Testis (tissue), 2 donors: ENCODE measurements at regions not wholly inside any gene's neighbourhood (a gene's known extent, or its start where the extent isn't known, plus 50 kb on each side); places are given as distances from the start of the nearest gene placed in this dataset.
"Not testable (repeated sequence)": the region's sequence is repeated elsewhere in the genome, so short reads cannot be mapped to it uniquely, and the experiment has no call there.

Source experiments
- DNase-seq: peaks from one replicate; pipeline ENCODE4 v3.0.0-alpha.2; 2019
- H3K27ac ChIP-seq, 2 donors: fragments of 200-600 bp; sonication (generic); one replicate each; pipeline ENCODE4 v1.5.1; 2019
- H3K27me3 ChIP-seq: fragments of 200-600 bp; sonication (generic); one replicate; pipeline ENCODE4 v1.5.1; 2019
- H3K36me3 ChIP-seq: fragments of 200-600 bp; sonication (generic); one replicate; pipeline ENCODE4 v1.5.1; 2017; ENCODE audit warnings: low read depth; ENCODE audit errors: missing control alignments
- H3K4me1 ChIP-seq: fragments of 200-600 bp; sonication (generic); one replicate; pipeline ENCODE4 v1.5.1; 2019
- H3K4me3 ChIP-seq, 2 donors: fragments of 200-600 bp; sonication (generic); one replicate each; pipeline ENCODE4 v1.5.1; 2017 to 2019
- H3K9me3 ChIP-seq: fragments of 200-600 bp; sonication (generic); one replicate; pipeline ENCODE4 v1.5.1; 2017
- POLR2A ChIP-seq: fragments of 450-650 bp; IDR thresholded peaks from one replicate; pipeline ENCODE4 v1.6.1; 2017; ENCODE audit warnings: antibody characterized with exemption, mild to moderate bottlenecking, moderate library complexity
- WGBS, 2 donors: methylation state at CpG; one replicate each; pipeline ENCODE4 v1.1.5; 2018; 5-methylcytosine and 5-hydroxymethylcytosine counted together
- intact Hi-C: fragments of 100-400 bp; cut with DNase I; formaldehyde crosslinking; loops from one replicate; pipeline ENCODE4 v1.15.1; 2023; ENCODE audit warnings: low total_unique reads
- TF ChIP-seq, protein P1 (sequence below), 3 experiments: fragments of 450-650 bp in 2 of 3; fragments of 200-600 bp in 1 of 3; sonication (generic) in 1 of 3; IDR thresholded peaks; one replicate each; pipeline ENCODE4 v1.5.1; 2016 to 2019; ENCODE audit warnings: antibody characterized with exemption in 3 of 3, mild to moderate bottlenecking in 2 of 3, moderate library complexity in 1 of 3

- Histone ChIP-seq H3K4me1 (peaks cover 6% of the 10 kb centered on the region), H3K27ac (no peak overlapping the region), H3K27me3 (no peaks in the 10 kb centered on the region), H3K9me3 (no peaks in the 10 kb centered on the region), H3K4me3 (no peak overlapping the region), H3K36me3 (no peaks in the 10 kb centered on the region)
- intact Hi-C loops: no loop called here
- TF ChIP-seq POLR2A: no peak
- TF ChIP-seq, protein P1, sequence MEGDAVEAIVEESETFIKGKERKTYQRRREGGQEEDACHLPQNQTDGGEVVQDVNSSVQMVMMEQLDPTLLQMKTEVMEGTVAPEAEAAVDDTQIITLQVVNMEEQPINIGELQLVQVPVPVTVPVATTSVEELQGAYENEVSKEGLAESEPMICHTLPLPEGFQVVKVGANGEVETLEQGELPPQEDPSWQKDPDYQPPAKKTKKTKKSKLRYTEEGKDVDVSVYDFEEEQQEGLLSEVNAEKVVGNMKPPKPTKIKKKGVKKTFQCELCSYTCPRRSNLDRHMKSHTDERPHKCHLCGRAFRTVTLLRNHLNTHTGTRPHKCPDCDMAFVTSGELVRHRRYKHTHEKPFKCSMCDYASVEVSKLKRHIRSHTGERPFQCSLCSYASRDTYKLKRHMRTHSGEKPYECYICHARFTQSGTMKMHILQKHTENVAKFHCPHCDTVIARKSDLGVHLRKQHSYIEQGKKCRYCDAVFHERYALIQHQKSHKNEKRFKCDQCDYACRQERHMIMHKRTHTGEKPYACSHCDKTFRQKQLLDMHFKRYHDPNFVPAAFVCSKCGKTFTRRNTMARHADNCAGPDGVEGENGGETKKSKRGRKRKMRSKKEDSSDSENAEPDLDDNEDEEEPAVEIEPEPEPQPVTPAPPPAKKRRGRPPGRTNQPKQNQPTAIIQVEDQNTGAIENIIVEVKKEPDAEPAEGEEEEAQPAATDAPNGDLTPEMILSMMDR (IDR thresholded peaks at IDR 0.05): no peak
- no peak for DNase-seq
- WGBS, 2 donors: 37 to 46% methylated on average over 5 of the region's 5 CpGs
These were observed 87.7 kb upstream of the KLF4 start for GRCh38 chr9:107577140-107577776.

GRCh38 chr9:107571148-107571547, 81.6 kb upstream of the KLF4 start:
- no peaks in the 10 kb centered on the region for H3K27me3 ChIP-seq
- 86 to 89% methylated on average over 1 of the region's 1 CpG for WGBS, 2 donors
- H3K4me1 ChIP-seq: no peaks in the 10 kb centered on the region
- intact Hi-C loops: no loop called here
- H3K27ac ChIP-seq: no peak overlapping the region
- no peak for TF ChIP-seq POLR2A
- TF ChIP-seq, protein P1 (IDR thresholded peaks at IDR 0.05): no peak
- DNase-seq: no peak
- no peak overlapping the region for H3K4me3 ChIP-seq
- H3K9me3 ChIP-seq: no peaks in the 10 kb centered on the region
- no peaks in the 10 kb centered on the region for H3K36me3 ChIP-seq

GRCh38 chr9:107569174-107569573, 79.6 kb upstream of the KLF4 start:
- no peak for TF ChIP-seq POLR2A
- TF ChIP-seq, protein P1 (IDR thresholded peaks at IDR 0.05): no peak
- Histone ChIP-seq H3K4me1 (no peaks in the 10 kb centered on the region), H3K9me3 (no peaks in the 10 kb centered on the region), H3K36me3 (no peaks in the 10 kb centered on the region), H3K27me3 (no peaks in the 10 kb centered on the region), H3K27ac (no peak overlapping the region), H3K4me3 (no peak overlapping the region)
- intact Hi-C loops: loop anchor here (10.0 kb wide), 1 partner anchor 74 kb away; no protein-coding TSS in a partner anchor
- DNase-seq: no peak
- 65 to 67% methylated on average over 4 of the region's 4 CpGs for WGBS, 2 donors

GRCh38 chr9:107568406-107568805, 78.8 kb upstream of the KLF4 start:
- intact Hi-C loops: loop anchor here (10.0 kb wide), 1 partner anchor 74 kb away; no protein-coding TSS in a partner anchor
- not testable (repeated sequence) for H3K4me1 ChIP-seq, H3K4me3 ChIP-seq, H3K36me3 ChIP-seq, H3K27me3 ChIP-seq, H3K27ac ChIP-seq, DNase-seq, H3K9me3 ChIP-seq
- 94 to 95% methylated on average over 10 of the region's 10 CpGs for WGBS, 2 donors

GRCh38 chr9:107567462-107567861, 77.9 kb upstream of the KLF4 start:
- WGBS, 2 donors: 96 to 99% methylated on average over 4 of the region's 4 CpGs
- Histone ChIP-seq H3K4me1 (no peaks in the 10 kb centered on the region), H3K4me3 (no peak overlapping the region), H3K27ac (no peak overlapping the region), H3K36me3 (no peaks in the 10 kb centered on the region), H3K27me3 (no peaks in the 10 kb centered on the region), H3K9me3 (no peaks in the 10 kb centered on the region)
- TF ChIP-seq, protein P1 (IDR thresholded peaks at IDR 0.05): no peak
- TF ChIP-seq POLR2A: no peak
- intact Hi-C loops: loop anchor here (10.0 kb wide), 1 partner anchor 73 kb away; no protein-coding TSS in a partner anchor
- no peak for DNase-seq
